Lower lobe of right lung (tissue), 2 donors: ENCODE measurements at regions not wholly inside any gene's neighbourhood (a gene's known extent, or its start where the extent isn't known, plus 50 kb on each side); places are given as distances from the start of the nearest gene placed in this dataset.

Experiments
- ATAC-seq, 2 donors: fragments of 200-7000 bp; cut with Tn5 transposase; one replicate each; pipeline ENCODE4 v1.9.1; 2020 to 2022; ENCODE audit warnings: mild to moderate bottlenecking in 2 of 2, moderate library complexity in 2 of 2
- DNase-seq: peaks from one replicate; pipeline ENCODE4 v3.0.0-alpha.2; 2020
- H3K27ac ChIP-seq: fragments of 200-600 bp; one replicate; pipeline ENCODE4 v1.8.0; 2022
- H3K27me3 ChIP-seq: fragments of 200-600 bp; one replicate; pipeline ENCODE4 v1.8.0; 2022; ENCODE audit warnings: low read depth
- H3K36me3 ChIP-seq: fragments of 200-600 bp; one replicate; pipeline ENCODE4 v1.8.0; 2022; ENCODE audit warnings: mild to moderate bottlenecking
- H3K4me1 ChIP-seq: fragments of 200-600 bp; one replicate; pipeline ENCODE4 v1.8.0; 2022
- H3K4me3 ChIP-seq: fragments of 200-600 bp; one replicate; pipeline ENCODE4 v1.8.0; 2022; ENCODE audit warnings: mild to moderate bottlenecking
- H3K9me3 ChIP-seq: fragments of 200-600 bp; one replicate; pipeline ENCODE4 v1.8.0; 2022
- intact Hi-C: fragments of 100-400 bp; cut with DNase I; formaldehyde crosslinking; loops from one replicate; pipeline ENCODE4 v1.11.0; 2022
- TF ChIP-seq, protein P1 (sequence below): fragments of 200-600 bp; IDR thresholded peaks from one replicate; pipeline ENCODE4 v1.8.0; 2022; ENCODE audit warnings: antibody characterized with exemption, mild to moderate bottlenecking
- donor health status: DM: no; HTN: yes; CAD: no; lungs with severe emphysema.

DNA sequence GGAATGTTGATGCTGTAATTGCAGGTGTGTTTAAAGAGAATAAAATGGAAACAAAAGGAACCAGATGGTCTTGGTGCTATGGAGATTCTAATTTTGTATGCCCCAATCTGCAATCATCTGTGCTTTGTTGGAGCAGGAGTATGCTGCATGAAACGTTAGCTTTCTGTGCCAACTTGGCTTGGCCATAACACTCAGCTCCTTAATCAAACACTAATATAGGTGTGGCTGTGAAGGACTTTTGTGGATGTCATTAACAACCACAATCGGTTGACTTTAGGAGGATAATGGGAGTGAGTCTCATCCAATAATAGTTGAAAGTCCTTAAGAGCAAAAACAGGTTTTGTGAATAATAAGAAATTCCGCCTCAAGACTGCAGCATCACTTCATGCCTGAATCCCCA is 399.2 kb downstream of the NLGN4X start:
- H3K9me3 ChIP-seq, result no peaks in the 10 kb centered on the region
- no peaks in the 10 kb centered on the region for H3K36me3 ChIP-seq
- ATAC-seq (peak; percentile 42 to 59), DNase-seq (no peak)
- no peaks in the 10 kb centered on the region for H3K4me1 ChIP-seq
- no peaks in the 10 kb centered on the region for H3K27me3 ChIP-seq
- no peak overlapping the region for H3K4me3 ChIP-seq
- TF ChIP-seq, protein P1, sequence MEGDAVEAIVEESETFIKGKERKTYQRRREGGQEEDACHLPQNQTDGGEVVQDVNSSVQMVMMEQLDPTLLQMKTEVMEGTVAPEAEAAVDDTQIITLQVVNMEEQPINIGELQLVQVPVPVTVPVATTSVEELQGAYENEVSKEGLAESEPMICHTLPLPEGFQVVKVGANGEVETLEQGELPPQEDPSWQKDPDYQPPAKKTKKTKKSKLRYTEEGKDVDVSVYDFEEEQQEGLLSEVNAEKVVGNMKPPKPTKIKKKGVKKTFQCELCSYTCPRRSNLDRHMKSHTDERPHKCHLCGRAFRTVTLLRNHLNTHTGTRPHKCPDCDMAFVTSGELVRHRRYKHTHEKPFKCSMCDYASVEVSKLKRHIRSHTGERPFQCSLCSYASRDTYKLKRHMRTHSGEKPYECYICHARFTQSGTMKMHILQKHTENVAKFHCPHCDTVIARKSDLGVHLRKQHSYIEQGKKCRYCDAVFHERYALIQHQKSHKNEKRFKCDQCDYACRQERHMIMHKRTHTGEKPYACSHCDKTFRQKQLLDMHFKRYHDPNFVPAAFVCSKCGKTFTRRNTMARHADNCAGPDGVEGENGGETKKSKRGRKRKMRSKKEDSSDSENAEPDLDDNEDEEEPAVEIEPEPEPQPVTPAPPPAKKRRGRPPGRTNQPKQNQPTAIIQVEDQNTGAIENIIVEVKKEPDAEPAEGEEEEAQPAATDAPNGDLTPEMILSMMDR, result no peak
- intact Hi-C loops, result no loop called here
- H3K27ac ChIP-seq, result no peak overlapping the region

DNA sequence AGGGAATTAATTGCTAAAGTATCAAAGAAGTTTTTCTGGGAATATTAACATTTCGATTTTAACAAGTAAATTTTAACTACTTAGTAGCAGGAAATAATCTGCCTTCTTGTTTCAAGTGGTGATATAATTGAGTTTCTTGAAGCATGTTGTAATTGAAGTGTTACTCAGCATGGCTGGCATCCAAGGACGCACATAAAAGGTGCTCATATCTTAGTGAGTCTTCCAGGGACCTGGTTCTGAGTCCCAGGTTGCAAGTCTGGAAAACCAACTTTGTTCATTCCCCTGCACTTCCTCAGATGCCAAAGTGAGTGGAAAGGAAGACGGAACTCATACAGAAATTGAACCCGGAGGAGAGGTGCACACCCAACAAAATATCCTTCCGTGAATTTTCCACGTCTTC is 399.6 kb downstream of the NLGN4X start:
- no peak for DNase-seq
- Histone ChIP-seq H3K27me3 (no peaks in the 10 kb centered on the region), H3K27ac (no peak overlapping the region), H3K4me3 (no peak overlapping the region), H3K4me1 (no peaks in the 10 kb centered on the region), H3K36me3 (no peaks in the 10 kb centered on the region), H3K9me3 (no peaks in the 10 kb centered on the region)
- no peak for ATAC-seq
- intact Hi-C loops, result no loop called here
- TF ChIP-seq, protein P1, result no peak

DNA sequence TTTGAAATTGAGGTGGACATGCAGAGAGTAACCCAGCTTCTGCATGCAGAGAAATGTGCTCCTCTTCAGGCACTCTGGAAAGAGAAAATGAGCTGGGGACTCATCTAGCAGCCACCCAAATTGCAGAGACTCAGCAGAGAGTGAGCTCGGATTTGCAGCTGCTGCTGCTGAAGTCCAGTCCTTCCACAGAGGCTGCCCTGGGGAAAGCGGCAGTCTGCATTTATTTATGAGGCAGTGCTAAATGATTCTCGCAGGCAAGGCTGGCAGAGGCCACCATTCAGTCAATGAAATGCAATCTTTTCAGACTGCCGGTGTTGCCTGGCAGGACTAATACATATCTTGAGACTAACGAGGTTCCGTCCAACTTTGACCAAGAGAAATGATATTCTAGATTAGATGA is 404.8 kb downstream of the NLGN4X start:
- no peak overlapping the region for H3K27ac ChIP-seq
- ATAC-seq (no peak), DNase-seq (no peak)
- TF ChIP-seq, protein P1, result no peak
- H3K36me3 ChIP-seq, result no peaks in the 10 kb centered on the region
- no peak overlapping the region for H3K4me3 ChIP-seq
- intact Hi-C loops, result no loop called here
- H3K9me3 ChIP-seq, result no peaks in the 10 kb centered on the region
- no peaks in the 10 kb centered on the region for H3K4me1 ChIP-seq
- H3K27me3 ChIP-seq, result no peaks in the 10 kb centered on the region

DNA sequence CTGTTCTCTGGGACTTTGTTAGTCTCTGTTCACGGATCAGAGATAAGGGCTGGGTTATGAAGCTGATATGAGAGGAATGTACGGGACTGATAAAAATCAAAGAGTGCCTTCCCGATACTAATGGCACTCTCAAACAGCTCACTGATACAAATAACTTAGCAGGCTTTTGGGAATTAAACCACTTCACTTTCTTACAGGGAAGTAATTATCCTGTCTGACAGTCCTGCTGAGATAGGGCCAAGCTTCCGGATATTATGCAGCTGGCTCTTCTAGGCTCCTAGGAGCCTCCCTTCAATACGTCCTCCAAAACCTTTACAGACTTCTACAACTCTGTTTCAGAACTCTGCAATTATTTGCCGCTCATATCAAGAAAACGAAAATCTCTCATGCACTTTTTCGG is 418.0 kb downstream of the NLGN4X start:
- no peak overlapping the region for H3K4me3 ChIP-seq
- intact Hi-C loops, result no loop called here
- no peaks in the 10 kb centered on the region for H3K9me3 ChIP-seq
- TF ChIP-seq, protein P1, result no peak
- no peaks in the 10 kb centered on the region for H3K36me3 ChIP-seq
- no peak for ATAC-seq
- no peak for DNase-seq
- H3K27ac ChIP-seq, result no peak overlapping the region
- H3K4me1 ChIP-seq, result no peaks in the 10 kb centered on the region
- no peaks in the 10 kb centered on the region for H3K27me3 ChIP-seq

DNA sequence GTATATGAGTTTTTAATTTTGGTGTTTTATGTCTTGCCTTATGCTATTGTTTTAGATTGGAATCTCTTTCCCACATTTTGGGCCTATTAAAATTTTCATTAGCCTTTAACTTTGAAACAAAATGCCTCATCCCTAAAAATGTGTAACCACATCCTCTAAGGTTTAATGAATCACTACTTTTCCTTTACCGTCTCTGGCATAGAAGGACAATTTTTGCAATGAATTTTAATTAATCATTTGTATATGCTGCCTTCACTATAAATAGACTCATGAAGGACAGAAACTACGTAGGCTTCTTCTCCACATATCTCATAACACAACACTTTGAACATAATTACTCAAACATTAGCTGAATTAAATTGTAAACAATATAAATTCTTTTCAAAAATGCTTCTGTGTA is 421.5 kb downstream of the NLGN4X start:
- no peak for DNase-seq
- no peak overlapping the region for H3K4me3 ChIP-seq
- no peak for ATAC-seq
- no peak overlapping the region for H3K27ac ChIP-seq
- intact Hi-C loops, result no loop called here
- TF ChIP-seq, protein P1, result no peak
- no peaks in the 10 kb centered on the region for H3K9me3 ChIP-seq
- no peaks in the 10 kb centered on the region for H3K4me1 ChIP-seq
- H3K36me3 ChIP-seq, result no peaks in the 10 kb centered on the region
- no peaks in the 10 kb centered on the region for H3K27me3 ChIP-seq

DNA sequence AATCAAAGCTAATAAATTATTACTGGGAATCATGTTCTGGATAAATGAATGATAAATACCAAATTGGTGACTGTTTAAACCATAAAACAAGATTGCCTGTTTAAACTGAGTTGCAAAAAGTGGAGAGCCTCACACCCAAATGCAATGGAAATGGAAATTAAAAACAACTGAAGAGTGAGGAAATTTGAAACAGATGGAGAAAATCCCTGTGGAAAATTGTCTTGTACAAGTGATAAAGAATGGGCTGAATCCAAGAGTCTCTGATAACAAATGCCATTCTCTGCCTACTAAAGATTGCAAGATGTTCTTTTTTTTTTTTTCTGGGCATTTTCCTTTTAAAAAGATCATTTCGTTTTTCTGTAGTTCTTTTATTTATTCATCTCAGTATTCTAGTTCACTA is 426.3 kb downstream of the NLGN4X start:
- Histone ChIP-seq H3K27ac (no peak overlapping the region), H3K27me3 (no peaks in the 10 kb centered on the region), H3K36me3 (no peaks in the 10 kb centered on the region), H3K4me1 (no peaks in the 10 kb centered on the region), H3K9me3 (no peaks in the 10 kb centered on the region), H3K4me3 (no peak overlapping the region)
- no peak for ATAC-seq
- intact Hi-C loops, result no loop called here
- TF ChIP-seq, protein P1, result no peak
- no peak for DNase-seq
